RWPE2 (cell line): ENCODE measurements at regions not wholly inside any gene's neighbourhood (a gene's known extent, or its start where the extent isn't known, plus 50 kb on each side); places are given as distances from the start of the nearest gene placed in this dataset.

ENCODE experiments used
- ATAC-seq: fragments of 200-7000 bp; cut with Tn5 transposase; 3 replicates; pipeline ENCODE4 v1.9.1; 2021; ENCODE audit warnings: low read depth
- DNase-seq: peaks from one replicate; pipeline ENCODE4 v3.0.0-alpha.2; 2020; ENCODE audit warnings: low spot score
- H3K27ac ChIP-seq: fragments of 450-650 bp; 2 replicates; pipeline ENCODE4 v1.5.1; 2017; ENCODE audit warnings: mild to moderate bottlenecking; ENCODE audit not compliant: poor library complexity, severe bottlenecking
- H3K27me3 ChIP-seq: fragments of 250-450 bp; sonication (Bioruptor Pico); 2 replicates; pipeline ENCODE4 v1.5.1; 2021; ENCODE audit warnings: mild to moderate bottlenecking, moderate library complexity; ENCODE audit not compliant: insufficient read depth, poor library complexity, severe bottlenecking
- H3K36me3 ChIP-seq: fragments of 250-450 bp; sonication (Bioruptor Pico); 2 replicates; pipeline ENCODE4 v1.5.1; 2020; ENCODE audit warnings: low read depth, mild to moderate bottlenecking, moderate library complexity
- H3K4me1 ChIP-seq: fragments of 250-450 bp; sonication (Bioruptor Pico); 2 replicates; pipeline ENCODE4 v1.5.1; 2021; ENCODE audit warnings: mild to moderate bottlenecking, moderate library complexity; ENCODE audit not compliant: insufficient read depth, poor library complexity, severe bottlenecking
- H3K4me3 ChIP-seq: fragments of 250-450 bp; sonication (Bioruptor Pico); 2 replicates; pipeline ENCODE4 v1.5.1; 2021; ENCODE audit warnings: mild to moderate bottlenecking, moderate library complexity; ENCODE audit not compliant: severe bottlenecking
- H3K9me3 ChIP-seq: fragments of 250-450 bp; sonication (Bioruptor Pico); 2 replicates; pipeline ENCODE4 v1.5.1; 2021; ENCODE audit warnings: mild to moderate bottlenecking, moderate library complexity; ENCODE audit not compliant: severe bottlenecking
- CTCF ChIP-seq: fragments of 450-650 bp; IDR thresholded peaks from one replicate; pipeline ENCODE4 v1.5.1; 2017; ENCODE audit warnings: mild to moderate bottlenecking, moderate library complexity; ENCODE audit not compliant: poor library complexity, severe bottlenecking

GRCh38 chrX:39843318-39843717 lies 254.4 kb downstream of the BCOR start:
- ATAC-seq (no peak), DNase-seq (no peak)
- TF ChIP-seq CTCF = no peak
- H3K4me1 ChIP-seq = no peaks in the 10 kb centered on the region
- no peaks in the 10 kb centered on the region for H3K27me3 ChIP-seq
- no peaks in the 10 kb centered on the region for H3K9me3 ChIP-seq
- H3K4me3 ChIP-seq = no peak overlapping the region
- H3K27ac ChIP-seq = no peak overlapping the region
- H3K36me3 ChIP-seq = no peaks in the 10 kb centered on the region

GRCh38 chrX:39845233-39845632 lies 252.5 kb downstream of the BCOR start:
- ATAC-seq (no peak), DNase-seq (no peak)
- Histone ChIP-seq H3K27ac (no peak overlapping the region), H3K4me3 (no peak overlapping the region), H3K36me3 (no peaks in the 10 kb centered on the region), H3K27me3 (no peaks in the 10 kb centered on the region), H3K9me3 (no peaks in the 10 kb centered on the region), H3K4me1 (no peaks in the 10 kb centered on the region)
- TF ChIP-seq CTCF = no peak

- H3K9me3 ChIP-seq = no peaks in the 10 kb centered on the region
- H3K4me3 ChIP-seq = no peak overlapping the region
- no peak for TF ChIP-seq CTCF
- H3K27me3 ChIP-seq = no peaks in the 10 kb centered on the region
- H3K4me1 ChIP-seq = no peaks in the 10 kb centered on the region
- H3K27ac ChIP-seq = no peak overlapping the region
- ATAC-seq = no peak
- H3K36me3 ChIP-seq = no peaks in the 10 kb centered on the region
- DNase-seq = no peak
Measured at GRCh38 chrX:39846460-39846859, 251.3 kb downstream of the BCOR start.

- no peaks in the 10 kb centered on the region for H3K36me3 ChIP-seq
- H3K4me1 ChIP-seq = no peaks in the 10 kb centered on the region
- no peaks in the 10 kb centered on the region for H3K27me3 ChIP-seq
- H3K9me3 ChIP-seq = no peaks in the 10 kb centered on the region
- TF ChIP-seq CTCF = no peak
- DNase-seq = no peak
- no peak overlapping the region for H3K4me3 ChIP-seq
- no peak for ATAC-seq
- no peak overlapping the region for H3K27ac ChIP-seq
Measured at GRCh38 chrX:39848243-39848642, 249.5 kb downstream of the BCOR start.

DNA sequence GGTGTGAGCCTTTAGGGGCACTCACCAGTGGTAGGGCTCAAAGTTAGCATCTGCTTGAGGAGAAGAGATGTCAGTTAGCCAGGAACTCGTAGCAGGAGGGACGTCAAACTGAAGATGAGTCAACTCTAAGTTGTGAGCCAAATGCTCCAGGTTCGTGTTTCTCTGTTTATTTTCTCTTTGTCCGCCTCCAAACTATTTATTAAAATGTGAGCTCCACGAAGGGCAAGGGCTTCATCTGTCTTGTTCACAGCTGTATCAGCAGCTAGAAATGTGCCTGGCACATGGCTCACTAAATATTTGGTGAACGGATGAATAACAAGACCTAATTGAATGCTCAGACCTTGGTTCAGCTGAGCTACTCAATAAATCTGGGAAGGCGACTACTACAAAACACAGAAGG lies 248.9 kb downstream of the BCOR start:
- DNase-seq = no peak
- no peak for TF ChIP-seq CTCF
- Histone ChIP-seq H3K4me3 (no peak overlapping the region), H3K4me1 (no peaks in the 10 kb centered on the region), H3K27me3 (no peaks in the 10 kb centered on the region), H3K36me3 (no peaks in the 10 kb centered on the region), H3K9me3 (no peaks in the 10 kb centered on the region), H3K27ac (no peak overlapping the region)
- no peak for ATAC-seq
